Activated CD4-positive, alpha-beta T cell treated with anti-CD3 and anti-CD28 coated beads, Interleukin-10, Interleukin-2, amounts not matched to agents 100 ng/mL and 50 ng/mL, durations not matched to agents 16 hours and 8 hours (primary cell): ENCODE measurements at regions not wholly inside any gene's neighbourhood (a gene's known extent, or its start where the extent isn't known, plus 50 kb on each side); places are given as distances from the start of the nearest gene placed in this dataset.
A peak's percentile ranks its signal among the peaks of the same experiment; 100 is the strongest.

Experiments
- DNase-seq: peaks from one replicate; pipeline ENCODE4 v3.0.0-alpha.2; 2020

DNA sequence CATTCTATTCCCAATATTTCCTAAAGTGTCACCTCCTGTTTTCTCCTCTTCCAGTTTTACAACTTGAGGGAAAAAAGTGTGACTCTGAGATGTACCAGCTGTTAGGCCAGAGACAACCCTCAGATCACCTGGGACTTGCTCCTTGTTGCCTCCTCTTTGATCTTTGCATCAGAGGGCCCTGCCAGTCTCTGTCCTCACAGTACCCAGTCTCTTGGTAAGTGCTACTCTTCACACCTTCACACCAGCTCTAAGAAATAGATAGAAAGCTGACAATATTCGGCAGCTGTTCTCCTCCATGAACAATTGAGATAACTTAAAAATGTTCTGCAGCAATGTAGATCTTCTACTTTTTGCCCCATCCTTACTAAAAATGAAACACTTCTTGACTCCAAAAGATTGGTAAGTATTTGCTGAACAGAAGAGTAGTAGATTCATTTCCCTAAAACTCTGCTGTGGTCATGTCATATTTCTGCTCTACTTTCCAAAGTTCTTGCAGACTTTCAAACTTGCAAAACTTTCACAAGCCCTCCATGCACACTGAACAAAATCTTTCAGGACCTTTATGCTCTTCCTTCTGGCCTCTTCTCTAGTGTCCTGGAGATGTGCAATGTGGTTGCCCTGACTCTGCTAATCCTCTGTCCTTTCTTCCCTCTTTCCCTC lies 188.6 kb downstream of the SNX18 start:
- DNase-seq, result peak; percentile 5

GRCh38 chr5:54704825-54705224 lies 187.3 kb downstream of the SNX18 start:
- DNase-seq, result no peak

- no peak for DNase-seq
These were observed 186.8 kb downstream of the SNX18 start for GRCh38 chr5:54704333-54704732.

DNA sequence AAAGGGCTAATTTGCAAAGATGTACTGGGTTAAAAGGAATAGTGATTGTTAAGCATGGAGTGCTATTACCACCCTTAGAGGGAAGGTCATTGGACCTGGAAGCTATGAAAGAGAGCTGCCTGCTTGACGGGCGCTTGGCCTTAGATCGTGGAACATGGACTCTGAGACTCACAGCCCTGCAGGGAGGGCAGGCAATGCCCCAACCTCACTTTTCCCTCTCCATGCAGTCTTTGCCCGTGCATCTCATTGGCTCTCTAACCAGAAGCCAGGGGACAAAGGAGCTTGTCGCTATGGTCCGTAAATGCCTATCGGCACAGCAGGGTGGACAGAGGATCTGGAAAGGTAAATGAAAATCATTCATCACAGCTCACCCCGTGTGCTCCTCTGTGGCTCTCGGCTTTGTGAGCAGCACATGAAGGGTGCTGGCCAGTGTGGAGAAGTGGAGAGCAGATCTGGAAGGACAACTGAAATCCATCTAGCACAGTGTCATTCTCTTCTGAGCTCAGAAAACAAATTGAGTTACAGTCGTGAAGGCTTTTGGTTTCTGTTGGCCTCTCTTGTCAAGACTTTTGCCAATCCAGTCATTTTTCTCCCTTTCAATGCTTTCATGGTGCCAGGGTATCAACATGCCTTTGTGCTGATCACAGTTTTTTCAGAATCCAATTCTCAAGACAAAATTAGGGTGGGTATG lies 186.2 kb downstream of the SNX18 start:
- no peak for DNase-seq

GRCh38 chr5:54703133-54703532 lies 185.6 kb downstream of the SNX18 start:
- DNase-seq, result no peak

DNA sequence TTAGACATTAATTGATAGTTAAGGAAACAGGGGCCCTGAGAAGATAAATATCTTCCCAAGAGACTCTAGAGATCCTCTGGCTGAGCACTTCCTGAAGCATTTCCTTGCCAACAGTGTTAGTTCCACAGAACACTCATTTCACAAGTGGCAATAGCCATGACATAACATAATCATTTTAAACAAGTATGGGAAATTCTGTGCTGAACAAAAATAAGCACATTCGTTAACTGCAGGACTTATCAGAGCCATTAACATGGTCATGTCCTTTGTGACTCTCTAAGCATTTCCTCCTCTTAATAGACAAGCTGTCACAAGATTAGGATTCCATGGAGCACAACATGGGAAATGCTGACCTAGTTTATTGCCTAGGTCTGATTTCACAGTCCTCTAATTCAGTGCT lies 184.9 kb downstream of the SNX18 start:
- DNase-seq, result no peak

GRCh38 chr5:54700986-54701578 lies 183.5 kb downstream of the SNX18 start:
- DNase-seq, result no peak

DNA sequence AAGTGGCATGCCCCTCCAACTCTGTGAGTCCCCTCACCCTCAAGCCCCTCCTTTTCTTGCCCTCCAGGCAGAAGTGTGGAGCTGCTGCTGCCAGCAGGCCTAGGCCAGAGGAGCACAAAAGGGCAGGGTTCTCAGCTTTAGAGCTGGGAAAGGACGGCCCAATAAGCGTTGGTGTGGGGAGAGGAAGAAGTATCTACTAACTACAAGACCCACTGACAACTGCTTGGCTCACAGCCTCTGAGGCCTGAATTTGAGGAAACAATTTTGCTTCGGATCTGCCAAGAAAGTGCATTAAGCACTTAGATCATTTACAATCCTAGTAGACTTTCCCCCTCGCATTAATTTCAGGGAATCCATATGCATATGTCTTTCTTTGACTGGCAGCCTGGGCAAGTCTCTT lies 179.4 kb downstream of the SNX18 start:
- no peak for DNase-seq

DNA sequence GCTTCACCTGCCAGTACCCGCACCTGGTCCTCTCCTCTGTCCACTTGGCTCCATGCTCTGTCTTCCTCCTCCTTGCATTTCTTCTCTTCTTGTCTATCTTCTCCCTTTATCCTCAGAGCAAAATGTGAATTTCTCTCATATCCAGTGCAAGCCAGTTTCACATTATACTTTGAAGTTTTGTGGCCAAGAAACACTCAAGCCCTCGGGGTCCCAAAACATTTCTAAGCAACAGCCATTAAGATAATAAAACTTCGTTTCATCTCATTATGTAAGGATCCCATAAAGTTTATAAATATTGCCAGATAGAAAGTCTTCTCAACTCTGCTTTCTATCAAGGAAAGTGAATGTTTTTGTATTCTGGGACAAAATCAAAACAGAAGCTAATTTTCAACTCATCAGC lies 178.8 kb downstream of the SNX18 start:
- no peak for DNase-seq

DNA sequence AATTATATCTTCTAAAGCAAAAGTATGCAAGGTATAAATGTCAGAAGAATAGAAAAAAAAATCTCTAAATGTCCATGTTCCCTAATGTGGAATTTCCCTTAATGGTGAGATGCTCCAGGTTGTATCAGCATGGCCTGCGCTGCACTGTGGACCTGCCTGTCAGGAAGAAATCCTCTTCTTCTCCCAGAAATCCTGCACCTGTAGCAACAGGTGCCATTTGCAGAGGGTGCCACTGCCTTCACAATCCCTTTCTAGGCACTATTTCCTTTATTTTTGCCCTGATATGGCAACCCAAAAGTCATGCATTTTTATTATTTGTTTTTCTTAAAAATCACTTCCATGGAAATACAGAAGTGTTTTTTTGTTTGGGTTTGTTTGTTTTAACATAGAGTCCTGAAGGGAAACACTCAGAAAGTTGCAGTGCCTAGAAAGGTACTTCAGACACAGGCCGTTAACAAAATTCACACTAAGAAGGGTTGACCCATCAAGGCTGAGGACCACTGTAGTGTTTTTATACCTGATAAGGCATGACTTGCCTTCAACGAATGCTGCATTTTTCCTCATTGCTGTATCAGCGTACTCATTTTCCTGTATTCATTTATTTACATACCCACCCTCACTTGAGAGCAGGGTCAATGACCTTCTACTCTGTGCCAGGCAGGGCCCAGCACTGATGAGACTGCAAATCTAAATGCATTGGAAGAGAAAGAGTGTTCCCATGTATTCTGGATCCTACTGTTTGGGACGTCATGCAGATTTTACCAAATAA lies 177.8 kb downstream of the SNX18 start:
- no peak for DNase-seq

DNA sequence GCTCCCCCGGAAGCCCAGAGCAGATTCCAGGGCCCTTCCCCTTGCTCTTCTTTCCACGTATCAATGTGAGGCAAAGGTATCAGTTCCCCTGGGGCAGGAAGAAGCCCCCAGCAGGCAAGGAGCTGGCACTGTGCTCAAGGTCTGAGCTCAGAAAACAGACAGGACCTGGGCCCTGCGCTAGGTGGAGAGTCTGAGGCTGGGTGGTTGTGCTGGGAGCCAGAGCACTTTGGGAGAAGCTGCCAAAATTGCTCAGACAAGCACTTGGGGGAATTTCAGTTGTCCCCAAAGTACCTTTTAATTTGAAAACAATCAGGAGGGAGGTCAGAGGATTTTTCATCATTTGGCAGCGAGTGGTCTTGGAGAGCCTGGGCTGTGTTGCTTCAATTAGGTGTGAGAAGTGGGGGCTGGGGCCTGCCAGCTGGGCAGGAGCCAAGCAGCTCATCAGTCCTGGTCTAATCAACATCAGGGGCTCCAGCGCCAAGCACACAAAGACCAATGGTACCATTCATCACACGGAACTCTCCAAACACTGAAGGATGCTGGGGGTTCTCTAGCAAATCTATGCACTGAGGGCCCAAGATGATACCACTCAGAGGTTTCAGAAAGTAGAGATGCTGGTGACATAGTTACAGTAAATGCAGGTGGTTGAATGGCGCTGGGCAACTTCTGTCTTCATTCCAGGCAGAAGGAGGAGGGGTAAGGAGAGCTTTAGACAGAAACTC lies 176.5 kb downstream of the SNX18 start:
- no peak for DNase-seq

GRCh38 chr5:54692631-54693030 lies 175.1 kb downstream of the SNX18 start:
- DNase-seq, result no peak

- DNase-seq, result no peak
These were observed 174.1 kb downstream of the SNX18 start for GRCh38 chr5:54691656-54692055.

DNA sequence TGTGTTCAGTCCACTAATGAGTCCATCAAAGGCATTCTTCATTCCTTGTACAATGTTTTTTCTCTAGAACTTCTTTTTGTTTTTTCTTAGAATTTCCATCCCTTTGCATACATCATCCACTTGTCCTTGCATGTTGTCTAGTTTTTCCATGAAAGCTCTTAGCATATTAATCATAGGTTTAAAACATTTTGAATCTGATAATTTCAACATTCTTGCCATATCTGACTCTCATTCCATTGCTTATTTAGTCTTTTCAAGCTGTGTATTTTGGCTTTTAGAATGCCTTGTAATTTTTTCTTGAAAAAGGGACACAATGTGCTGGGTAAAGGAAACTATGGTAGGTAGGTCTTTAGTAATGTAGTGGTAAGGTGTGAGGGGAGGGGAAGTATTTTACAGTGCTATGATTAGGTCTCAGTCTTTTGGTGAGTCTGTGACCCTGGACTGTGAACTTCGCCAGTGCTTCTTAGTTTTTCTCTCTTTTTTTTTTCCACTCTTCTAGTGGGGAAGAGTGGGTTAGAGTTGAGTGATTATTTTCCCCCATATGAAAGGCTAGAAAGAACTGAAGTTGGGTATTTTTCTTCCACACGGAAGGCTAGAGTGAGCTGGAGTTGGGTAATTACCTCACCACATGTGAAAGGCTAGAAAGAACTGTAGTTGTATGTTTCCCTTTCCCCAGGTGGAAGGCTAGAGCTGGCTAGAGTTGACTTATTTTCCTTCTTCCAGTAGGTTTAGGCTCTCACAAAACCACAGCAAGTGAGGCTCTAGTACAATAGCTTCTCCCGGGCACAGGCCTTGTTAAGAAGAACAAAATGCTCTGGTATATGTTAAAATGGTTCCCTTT lies 172.1 kb downstream of the SNX18 start:
- DNase-seq, result peak; percentile 4

GRCh38 chr5:54680998-54681397 lies 163.4 kb downstream of the SNX18 start:
- DNase-seq, result no peak

DNA sequence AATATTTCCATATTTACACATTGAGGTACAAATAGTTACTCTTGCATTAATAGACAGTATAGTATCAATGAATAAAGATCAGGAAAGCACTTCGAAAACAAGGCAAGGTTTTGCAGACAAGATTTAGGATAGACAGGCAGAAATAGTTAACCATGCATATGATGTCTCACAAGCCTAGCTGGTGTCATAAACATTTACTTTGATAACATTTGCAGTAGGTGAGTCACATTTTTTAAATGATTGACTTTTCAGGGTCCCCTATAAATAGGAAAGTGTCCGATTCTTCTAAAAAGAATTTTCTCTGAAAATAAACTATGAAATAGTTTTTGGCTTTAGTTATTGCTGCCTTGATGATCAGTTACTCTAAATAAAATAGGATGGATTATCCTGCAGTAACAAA lies 162.1 kb downstream of the SNX18 start:
- no peak for DNase-seq

DNA sequence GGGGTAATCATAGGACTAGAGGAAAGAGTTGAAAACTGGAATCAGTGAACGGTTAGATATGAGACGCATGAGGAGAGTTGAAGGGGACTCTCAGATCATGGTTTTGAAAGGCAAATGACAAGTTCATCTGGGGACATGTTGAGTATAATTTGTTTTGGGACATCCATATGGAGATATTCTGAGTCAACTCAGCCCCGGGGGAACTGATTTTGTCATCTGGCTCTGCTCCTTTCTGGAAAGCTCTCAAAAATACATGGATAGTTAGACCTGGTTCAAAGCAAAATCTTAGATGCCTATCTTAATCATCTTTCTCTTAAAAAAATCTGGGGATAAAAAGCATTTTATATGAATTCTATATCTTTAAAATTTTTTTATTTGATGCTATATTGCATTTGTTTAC lies 161.2 kb downstream of the SNX18 start:
- no peak for DNase-seq

DNA sequence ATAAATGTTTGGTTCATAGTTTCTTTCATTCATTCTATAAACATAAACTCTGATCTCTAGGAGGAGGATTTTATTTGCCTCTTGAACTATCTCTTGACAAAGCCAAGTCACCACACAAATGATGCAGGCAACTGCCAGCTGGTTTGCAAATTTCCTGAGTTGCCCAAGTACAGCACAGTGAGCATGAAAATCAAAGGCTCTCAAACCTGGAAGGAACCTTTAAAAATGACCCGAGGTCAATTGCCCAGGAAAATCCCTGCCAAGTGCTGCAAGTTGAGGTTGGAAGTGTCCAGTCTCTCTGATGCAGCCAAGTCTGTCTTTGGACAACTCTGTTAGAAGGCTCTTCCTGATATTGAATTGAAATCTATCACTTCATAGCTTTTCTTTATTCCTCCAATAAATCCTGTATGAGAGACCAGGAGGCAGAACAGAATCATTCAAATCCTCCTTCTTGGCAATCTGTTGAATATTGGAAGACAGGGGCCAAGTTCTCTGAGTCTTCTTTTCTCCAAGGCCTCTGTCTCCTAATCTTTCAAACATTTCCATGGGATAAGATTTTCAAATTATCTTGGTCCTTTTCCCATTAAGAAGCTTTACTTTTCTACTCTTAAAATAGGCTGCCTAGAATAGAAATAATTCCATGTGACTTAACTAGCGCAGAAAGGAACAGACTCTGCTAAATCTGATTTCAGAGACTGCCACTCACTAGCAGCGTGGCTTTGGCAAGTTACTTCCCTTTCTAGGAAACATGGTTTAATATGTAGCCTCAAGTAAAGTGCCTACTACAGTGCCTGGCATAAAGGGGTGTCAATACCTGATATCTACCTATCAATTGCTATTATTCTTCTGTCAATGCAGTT lies 159.2 kb downstream of the SNX18 start:
- DNase-seq, result no peak

DNA sequence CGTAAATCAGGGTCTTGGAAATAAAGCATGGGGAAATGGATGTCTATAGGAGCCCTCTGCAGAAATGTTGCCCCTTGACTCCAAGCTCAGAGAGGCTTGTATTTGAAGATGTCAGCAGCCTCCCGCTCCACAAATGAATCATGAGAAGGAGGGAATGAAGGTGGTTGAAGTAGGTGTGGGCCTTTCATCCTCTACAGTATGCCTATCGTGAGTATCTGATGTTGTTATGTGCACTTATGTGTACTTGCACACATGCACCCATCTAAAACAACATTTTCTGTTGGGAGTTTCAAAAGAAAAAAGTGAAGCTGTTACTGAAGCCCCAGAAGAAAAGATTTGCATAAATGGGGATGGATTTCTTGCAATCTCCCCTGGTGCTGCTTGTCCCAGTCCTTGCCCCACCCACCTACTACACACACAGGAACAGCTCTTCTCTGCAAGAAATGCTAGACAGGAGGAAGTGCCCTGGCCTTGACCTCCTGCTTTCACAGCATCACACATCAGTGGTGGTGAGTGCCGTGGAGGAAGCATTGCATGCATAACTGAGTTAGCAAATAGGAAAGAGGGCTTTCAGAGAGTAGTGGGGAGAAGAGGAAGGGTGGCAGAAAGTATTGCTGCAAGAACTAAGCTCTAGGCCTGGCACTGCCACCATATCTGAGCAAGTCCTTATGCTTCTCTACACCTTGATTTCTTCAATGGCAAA lies 156.1 kb downstream of the SNX18 start:
- peak; percentile 57 for DNase-seq

GRCh38 chr5:54672871-54673270 lies 155.3 kb downstream of the SNX18 start:
- no peak for DNase-seq
